Kidney capillary endothelial cell (primary cell): ENCODE measurements at regions not wholly inside any gene's neighbourhood (a gene's known extent, or its start where the extent isn't known, plus 50 kb on each side); places are given as distances from the start of the nearest gene placed in this dataset.

Source experiments
- DNase-seq: peaks from one replicate; pipeline ENCODE4 v3.0.0-alpha.2; 2018; ENCODE audit warnings: low spot score

DNA sequence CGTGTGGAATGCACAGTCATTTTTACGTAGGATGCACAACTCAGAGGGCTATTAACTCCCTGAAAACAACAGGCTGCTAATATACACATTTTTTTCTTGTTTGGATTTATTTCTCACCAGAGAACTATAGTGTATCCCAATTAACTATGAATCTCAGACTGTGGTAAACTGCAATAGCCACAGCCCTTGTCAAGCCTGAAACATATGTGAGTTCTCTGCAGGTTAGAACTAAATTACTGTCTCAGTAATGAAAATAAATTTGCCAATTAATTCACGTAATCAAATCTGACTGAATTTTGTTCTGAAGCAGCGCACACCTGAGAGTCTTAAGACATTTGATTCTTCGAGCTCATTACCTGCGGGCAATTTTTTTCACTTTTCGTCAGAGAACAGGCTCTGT, 318.6 kb downstream of the PMP22 start:
- no peak for DNase-seq

DNA sequence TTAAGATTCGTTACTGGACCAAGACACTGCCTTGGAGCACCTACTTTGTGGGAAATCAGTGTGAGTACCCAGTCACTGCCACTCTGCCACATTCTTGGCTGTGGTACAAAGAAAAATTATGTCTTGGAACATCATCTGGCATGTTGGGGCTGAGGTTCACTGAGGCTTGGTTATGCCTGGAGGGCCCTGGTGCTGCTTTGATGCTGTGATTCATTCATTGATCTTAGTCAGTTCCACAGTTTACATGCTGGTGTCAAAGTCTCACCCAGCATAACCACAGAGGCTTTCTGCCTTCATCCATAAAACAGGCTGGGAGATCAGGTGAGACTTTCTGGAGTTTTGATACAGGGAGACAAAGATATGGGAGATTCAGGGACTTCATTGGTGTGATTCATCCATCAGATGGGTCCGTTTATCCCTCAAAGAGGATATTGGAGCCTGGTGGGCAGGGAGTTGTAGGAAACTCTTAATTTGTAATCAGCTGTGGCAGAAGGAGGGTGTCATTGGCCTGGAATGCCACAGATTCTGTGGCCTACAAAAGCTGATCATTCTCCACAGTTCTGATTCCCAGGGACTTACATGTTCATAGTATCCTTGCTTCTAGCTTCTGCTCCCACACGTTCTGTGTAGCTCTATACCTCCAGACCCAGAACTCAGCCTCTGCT, 322.5 kb downstream of the PMP22 start:
- DNase-seq = no peak

DNA sequence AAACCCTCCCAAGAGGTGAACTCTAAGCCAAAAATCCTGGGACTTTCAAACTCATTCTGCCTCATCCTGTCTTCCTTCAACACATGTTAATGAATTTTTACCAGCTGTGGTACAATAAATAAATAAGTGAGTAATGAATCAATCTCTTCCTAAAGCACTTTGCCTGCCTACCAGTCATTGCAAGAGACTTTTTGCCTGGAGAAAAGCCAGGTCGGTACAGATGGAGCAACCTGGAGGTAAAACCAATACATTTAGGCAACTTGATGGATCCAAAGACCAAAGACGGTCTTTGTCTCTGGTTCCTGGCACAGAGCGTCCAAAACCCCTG, 324.2 kb downstream of the PMP22 start:
- DNase-seq = no peak

DNA sequence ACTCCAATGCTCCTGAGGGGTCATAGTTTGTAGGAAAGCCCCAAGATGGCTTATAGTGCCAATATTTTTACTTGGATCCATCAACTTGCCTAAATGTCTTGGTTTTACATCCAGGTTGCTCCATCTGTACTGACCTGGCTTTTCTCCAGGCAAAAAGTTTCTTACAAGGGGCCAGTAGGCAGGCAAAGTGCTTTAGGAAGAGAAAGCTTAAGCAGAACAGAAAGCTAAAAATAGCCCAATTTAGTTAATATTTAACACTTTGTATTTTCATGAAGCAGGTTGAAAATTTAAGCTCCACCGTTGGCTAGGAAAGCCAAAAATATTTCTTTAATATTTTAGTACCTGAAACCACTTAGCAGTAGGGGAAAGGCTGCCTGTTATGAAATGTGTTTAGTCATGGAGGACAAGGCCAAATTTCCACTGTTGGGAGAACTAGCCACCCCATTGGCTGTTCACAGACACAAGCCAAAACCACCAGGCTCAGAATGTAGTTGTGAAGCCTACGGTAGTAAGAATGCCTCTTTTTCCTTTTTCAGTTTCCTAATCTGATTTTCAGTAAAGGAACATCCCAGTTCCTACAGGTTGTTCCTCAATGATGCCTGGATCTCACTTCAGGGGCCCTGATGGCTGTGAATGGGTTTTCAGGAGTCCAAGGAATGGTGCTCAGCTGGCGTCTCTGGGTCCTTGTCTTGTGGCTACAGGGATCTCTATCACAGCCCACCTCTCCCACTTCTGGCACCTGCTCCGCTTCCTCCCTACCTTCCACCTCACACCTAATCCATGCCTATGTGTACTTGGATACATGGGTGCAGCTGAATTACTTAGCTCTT, 324.8 kb downstream of the PMP22 start:
- DNase-seq = no peak

DNA sequence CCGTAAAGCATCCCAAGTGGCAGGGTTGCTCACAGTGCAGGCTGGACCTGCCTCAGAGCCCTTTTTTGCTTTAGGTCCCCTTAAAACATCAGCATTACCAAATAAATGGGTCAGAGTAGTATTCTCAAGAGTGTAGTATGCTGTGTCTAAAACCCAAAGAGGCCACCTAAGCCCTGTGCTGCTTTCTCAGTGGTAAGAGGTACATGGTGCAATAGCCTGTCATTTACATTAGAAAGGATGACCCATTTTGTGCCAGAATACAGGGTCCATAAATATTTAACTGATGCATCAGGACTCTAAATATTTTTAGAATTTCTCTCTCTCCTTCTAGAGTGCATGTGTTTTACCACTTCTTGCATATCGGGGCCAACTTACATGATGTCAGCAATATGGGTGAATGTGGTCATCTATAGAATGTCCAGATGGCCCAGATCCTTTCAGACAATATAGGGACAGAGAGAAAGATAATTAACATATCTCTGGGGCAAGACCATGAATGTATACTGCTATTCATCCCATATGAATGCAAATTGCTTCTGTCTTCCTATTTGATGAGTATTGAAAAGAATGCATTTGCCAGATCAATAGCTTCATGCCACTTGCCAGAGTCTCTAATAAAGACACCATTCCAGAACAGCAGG, 329.2 kb downstream of the PMP22 start:
- DNase-seq = no peak

DNA sequence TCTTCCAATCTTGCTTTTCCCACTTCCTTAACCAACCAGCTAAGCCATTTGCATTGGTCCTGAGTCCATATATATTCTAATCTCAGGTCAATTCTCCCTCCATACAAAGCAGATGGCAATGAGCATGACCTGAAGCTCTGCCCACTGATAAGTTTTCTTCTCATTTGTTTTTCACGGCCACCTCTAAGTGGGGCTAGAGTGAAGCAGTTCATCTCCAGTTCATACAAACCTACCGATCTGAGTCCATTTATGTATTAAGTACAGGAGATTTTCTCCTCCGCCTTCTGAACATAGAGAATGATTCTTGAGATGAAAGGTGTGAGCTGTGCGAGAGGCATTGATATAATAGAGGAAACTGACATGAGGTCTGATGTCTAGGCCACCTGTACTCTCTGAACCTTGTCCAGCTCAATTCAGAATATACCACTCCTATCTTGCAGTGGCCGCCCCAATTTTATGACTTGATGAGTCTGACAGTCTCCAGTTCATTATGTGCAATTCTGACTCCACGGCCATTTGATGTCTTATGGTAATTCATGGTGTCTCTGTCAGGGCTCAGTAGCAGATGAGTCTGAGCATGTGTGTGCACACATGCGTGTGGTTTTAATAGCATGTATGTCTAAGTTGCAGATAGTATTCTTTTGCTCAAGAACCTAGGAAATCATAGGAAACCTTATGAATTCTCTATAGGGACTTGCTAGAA, 329.8 kb downstream of the PMP22 start:
- DNase-seq = no peak

DNA sequence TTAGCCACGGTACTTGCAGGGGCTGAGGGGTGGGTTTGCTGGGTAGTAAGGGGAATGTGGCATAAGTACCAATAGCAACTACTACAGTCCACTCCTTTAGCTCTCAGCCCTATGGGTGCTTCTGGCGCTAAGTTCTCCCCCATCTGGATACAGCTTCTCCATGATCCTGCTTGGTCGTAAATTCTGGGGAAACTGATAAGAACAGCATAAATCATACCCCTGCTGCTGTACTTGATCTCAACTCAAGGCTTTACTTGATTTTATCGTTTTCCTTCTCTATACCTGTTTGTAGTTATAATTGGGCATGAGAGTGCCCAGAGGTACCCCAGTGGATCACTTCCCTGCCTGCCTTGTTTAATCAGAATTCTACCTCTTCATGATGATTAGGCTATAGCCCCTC, 331.4 kb downstream of the PMP22 start:
- no peak for DNase-seq

DNA sequence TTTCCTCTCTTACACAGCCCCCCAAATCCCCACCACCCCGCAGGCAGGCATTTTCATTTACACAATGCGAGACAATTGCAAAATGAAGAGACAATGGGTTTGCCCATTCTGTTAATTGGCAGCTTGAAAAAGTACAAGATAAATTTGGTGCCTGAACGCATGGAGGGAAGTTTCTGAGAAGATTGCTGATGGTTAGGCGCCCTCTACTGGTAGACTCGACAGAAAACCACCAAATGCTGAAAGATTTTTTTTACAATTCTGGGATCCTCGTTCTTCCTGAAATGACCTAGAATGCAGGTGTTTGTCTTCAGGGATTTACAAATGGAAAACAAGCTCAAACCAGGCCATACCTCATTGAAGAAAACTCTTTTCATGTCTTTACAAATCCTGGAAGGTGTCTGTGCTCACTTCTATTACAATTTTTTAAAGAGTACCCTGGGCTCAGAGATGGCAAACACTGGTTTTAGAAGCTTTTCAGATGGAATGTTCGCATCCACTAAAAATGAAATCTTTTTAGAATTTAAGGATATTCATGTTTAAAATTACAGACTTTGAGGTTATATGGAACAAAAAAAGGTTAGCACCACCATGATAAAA, 338.5 kb downstream of the PMP22 start:
- DNase-seq = peak; percentile 60

DNA sequence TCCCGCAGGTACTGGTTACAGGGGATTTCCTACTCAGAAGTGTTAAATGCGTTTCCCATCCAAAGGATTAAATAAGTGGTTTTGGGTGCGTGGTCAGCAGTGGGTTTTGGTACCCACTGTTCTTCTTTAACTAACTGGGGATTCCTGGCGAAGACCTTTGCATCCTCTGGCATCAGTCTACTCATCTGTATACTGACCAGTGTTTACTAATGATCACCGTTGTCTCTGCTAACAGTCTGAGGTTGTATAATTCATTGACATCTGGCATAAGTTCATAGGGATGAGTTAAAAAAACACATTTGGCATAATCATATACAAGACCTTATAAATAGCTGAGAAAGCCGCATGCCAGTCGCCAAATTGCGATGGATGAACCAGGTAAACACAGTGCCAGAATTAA, 339.1 kb downstream of the PMP22 start:
- no peak for DNase-seq

DNA sequence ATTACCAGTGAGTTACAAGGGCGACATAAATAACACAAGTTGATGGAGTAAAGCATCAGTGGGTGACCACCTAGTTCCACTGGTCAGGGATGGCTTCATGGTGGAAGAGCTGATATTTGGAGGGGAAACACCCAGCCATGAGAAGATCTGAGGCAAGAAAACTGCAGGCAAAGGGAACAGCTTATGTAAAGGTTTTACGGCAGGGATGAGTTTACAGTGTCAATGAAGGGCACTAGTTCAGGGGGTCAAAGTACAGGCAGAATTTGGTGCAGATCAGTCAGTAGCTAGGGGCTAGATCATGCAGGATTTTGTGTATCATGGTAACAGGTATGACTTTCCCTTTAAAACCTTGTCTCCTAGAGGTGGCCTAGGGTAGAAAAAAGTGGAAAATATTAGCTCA, 339.6 kb downstream of the PMP22 start:
- no peak for DNase-seq

DNA sequence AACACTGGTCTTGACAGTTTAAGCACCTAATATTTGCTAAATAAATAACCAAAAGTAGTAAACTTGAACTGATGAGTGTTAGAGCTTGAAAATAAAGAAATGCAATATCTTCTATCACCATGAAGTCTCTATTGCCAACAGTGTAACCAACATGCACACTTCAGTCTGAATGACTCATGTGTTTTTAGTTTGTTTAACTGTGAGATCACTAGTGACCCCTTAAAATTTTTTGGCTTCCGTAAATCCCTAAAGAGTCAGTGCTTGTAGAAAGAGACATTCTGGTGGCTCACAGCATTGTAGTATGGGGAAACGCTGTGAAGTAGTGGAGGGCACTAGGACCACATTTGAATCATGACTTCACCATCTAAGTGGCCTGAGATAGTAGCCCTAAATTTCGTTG, 341.1 kb downstream of the PMP22 start:
- no peak for DNase-seq

DNA sequence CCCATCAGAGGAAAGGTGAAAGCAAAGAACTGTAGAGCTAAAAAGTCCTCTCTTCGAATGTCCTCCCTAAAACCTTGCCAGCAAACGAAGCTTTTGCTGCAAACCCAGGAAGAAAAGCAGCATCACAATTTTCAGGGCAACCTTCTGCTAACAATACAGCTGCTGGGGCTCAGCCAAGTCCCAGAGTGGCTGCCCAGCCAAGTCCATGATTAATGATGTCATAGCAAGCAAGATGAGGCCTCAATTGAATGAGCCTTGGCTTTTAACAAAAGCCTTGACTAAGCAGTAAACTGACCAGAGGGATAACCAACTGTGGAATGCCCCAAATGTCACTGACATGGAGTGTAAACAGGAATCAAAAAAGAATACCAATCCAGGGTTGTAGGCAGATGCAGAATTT, 342.7 kb downstream of the PMP22 start:
- no peak for DNase-seq

DNA sequence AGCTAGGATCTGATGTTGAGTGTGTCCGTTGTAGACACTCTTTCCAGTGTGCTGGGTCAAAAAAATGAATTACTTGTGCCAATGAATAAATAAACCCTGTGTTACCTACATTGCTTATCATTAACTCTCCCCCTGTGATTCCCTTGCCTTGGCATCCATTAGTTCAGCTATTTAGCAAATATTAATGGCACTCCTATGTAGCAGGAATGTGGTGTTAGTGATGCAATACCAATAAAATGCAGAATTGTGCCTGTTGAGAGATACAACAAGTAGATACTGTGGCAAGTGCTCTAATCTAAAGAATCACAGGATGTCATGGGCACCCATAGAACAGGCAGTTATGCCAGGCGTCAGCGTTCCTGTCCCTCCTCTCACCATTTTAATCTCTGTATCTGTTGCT, 343.2 kb downstream of the PMP22 start:
- no peak for DNase-seq

DNA sequence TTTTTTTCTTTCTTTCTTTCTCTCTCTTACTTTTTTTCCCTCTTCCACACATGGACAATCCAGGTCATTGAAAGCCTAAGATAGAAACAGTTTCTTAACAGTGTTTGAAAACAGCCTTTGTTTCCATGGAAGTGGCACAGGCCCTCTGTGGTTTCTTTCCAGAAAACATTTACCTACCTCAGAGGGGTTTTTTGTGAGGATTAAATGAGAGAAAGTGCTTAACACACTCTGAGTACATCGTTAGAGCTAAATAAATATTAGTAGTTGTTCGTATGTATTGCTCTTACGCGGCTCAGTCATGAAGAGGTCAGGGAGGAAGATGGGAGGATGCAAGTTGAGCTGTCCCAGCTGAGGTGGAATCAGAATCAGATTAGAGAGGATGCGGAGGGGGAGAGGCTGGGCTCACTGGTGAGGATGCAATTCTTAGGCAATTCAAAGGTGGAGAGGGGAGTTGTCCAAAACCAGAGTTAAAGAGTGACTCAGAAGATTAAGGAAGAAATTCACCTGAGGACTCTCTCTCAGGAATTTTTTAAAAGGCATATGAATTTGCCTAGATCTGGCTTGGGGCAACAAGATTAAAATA, 345.4 kb downstream of the PMP22 start:
- no peak for DNase-seq

DNA sequence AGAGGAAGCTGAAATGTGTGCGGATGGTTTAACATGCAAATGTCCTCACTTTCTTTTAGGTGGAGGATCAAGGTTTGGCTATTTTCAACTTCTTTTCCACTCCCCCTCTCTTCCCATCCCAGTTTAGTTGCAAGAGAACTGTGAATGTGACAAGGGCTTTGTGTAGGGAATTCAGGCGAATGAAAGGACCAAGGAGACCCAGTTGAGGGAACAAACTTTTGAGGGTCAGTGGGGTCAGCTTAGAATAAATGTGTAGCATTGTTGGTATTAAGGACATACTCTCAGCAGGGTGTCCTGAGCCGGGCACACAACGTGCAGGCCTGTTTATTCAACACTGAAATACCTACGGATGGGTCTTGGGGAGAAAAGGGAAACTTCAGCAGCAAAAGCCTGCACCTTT, 346.0 kb downstream of the PMP22 start:
- DNase-seq = no peak

DNA sequence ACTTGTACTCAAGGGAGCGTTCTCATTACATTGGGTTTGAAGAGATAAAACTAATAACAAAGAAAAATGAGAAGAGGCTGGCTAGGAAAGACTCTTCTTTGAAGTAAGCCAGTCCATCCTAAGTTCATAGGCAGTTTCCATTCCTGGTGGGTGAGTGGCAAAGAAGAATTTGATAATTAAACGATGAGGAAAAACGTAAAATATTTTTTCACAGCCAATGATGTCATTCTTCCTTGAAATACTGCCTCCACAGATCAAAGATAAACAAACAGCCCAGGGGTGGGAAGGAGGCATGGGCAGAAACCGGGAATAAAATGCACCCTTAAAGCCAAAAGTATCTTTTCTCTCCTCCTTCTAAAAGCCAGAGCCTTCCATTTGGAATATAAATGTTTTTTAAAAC, 346.6 kb downstream of the PMP22 start:
- no peak for DNase-seq

DNA sequence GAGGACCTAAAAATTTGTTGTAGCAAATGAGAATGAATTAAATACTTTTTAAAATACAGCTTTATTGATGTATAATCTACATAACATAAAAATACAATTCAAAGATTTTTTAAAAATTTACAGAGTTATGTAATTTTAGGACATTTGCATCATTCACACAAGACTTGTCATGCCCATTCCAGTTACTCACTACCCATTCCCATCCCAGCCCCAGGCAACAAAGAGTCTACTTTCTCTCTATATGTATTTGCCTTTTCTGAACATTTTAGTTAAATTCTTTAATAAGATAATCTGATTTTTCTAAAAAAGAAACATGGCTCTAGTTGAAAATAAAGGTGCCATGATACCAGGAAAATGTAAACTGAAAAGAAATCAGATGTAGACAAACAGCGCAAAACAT, 354.2 kb downstream of the PMP22 start:
- DNase-seq = no peak

DNA sequence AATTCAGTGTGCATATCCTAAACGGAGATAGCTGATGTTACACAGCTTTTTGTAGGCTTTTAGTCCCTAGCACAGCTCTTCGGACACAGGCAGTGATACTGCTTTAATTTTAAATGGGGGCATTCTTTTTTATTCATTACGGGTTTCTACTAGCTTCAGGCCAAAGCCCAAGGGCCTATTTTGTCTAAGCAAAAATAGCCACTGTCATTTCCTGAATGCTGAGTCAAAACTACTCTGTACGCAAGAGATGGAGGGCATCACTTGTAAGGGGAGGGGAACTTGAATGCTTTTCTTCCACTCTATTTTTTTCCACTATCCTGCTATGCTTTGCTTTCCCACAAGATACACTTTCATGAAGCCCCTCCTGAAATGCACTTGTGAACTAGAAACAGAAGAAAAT, 360.7 kb downstream of the PMP22 start:
- no peak for DNase-seq

DNA sequence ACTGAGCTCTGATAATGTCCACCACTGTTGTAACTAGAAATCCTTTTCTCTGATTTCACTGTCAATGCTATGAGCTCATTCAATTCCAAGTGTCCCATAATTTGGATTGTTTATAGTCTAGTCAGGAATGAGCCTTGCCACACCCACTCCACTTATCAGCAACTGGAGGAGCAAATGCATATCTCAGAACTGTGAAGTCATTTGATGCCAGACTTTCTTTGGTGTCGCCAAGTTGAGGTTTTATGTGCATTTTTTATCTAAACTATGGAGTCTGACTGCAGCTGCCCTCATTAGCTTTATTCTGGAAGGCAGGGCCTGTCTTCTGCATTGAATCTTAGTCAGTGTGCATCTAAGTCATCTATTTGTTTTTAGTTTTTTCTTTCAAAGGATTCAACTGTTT, 361.3 kb downstream of the PMP22 start:
- no peak for DNase-seq

DNA sequence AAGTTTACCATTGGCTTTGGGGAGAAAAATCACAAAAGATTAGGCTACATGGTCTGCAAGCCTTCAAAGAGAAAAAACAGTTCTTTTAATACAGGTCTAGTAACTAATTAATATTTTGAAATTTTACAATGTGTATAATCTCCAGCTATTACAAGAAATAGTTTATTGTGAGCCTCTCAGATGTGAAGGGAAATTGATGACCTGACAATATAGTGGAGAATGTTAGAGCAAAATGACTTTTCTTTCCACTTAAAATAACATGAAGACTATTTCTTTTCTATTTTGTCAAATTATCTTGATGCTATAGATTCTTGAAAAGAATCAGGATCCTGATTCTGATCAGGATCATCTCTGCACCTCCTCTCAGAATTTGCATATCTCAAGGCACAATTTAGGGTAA, 362.3 kb downstream of the PMP22 start:
- no peak for DNase-seq

DNA sequence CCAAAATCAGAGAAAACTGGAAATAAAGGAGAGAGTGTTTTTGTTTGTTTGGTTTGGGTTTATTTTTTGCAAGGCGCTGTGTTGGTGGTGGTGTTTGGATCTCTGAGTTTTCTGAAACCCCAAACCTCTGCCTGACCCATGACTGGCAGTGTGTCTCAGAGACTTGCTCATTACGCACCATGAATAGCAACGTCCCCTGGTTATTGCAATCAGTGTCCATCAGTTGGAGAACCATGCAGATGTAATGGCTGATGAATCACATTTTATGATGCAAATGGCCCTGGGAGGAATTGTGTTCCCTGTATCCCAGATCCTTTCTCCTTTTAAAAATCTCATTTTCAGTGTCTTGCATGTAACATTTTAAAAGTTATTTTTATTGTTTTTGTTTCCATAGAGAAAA, 362.8 kb downstream of the PMP22 start:
- DNase-seq = no peak

DNA sequence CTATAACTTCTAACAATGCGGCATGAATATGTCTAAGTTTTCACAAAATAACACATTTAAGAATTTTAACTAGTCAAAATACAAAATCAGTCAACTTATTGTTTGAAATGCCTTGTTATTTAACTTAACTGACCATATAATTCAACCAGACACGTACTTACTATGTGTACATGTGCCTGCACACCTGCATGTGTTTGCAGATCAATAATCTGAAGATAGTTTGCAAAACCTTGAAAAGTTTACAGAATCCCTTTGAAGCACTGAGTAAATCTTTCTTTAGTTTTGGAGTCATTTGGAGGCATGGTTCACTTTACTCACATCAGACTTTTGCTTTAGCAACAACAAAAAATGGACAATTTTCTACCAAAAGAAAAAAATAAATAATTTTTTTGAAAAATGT, 363.8 kb downstream of the PMP22 start:
- no peak for DNase-seq
